Fibroblast of pulmonary artery (primary cell): ENCODE measurements at regions not wholly inside any gene's neighbourhood (a gene's known extent, or its start where the extent isn't known, plus 50 kb on each side); places are given as distances from the start of the nearest gene placed in this dataset.
"Not testable (repeated sequence)": the region's sequence is repeated elsewhere in the genome, so short reads cannot be mapped to it uniquely, and the experiment has no call there.

Experiments used
- DNase-seq: peaks from one replicate; pipeline ENCODE4 v3.0.0-alpha.2; 2010; ENCODE audit warnings: low read depth
- H3K4me3 ChIP-seq: replicated peaks from 2 replicates; pipeline ENCODE4 v1.5.1; 2011; ENCODE audit warnings: low read depth, mild to moderate bottlenecking, control low read depth, low read length, moderate library complexity
- CTCF ChIP-seq: IDR thresholded peaks from 2 replicates; pipeline ENCODE4 v1.5.1; 2011; ENCODE audit warnings: mild to moderate bottlenecking, control low read depth, low read length, inconsistent platforms; ENCODE audit errors: missing control alignments

- H3K4me3 ChIP-seq: no peak overlapping the region
- DNase-seq: no peak
- no peak for TF ChIP-seq CTCF
Observed at GRCh38 chr4:36609661-36610060, 328.2 kb downstream of the DTHD1 start.

- no peak for DNase-seq
- no peak for TF ChIP-seq CTCF
- H3K4me3 ChIP-seq: no peak overlapping the region
Observed at GRCh38 chr4:36610628-36611027, 329.2 kb downstream of the DTHD1 start.

- DNase-seq, H3K4me3 ChIP-seq: not testable (repeated sequence)
Observed at GRCh38 chr4:36613142-36613541, 331.7 kb downstream of the DTHD1 start.

GRCh38 chr4:36614011-36614410 lies 332.6 kb downstream of the DTHD1 start:
- no peak for TF ChIP-seq CTCF
- no peak for DNase-seq
- no peak overlapping the region for H3K4me3 ChIP-seq

GRCh38 chr4:36618102-36618501 lies 336.7 kb downstream of the DTHD1 start:
- no peak for TF ChIP-seq CTCF
- no peak overlapping the region for H3K4me3 ChIP-seq
- DNase-seq: no peak

GRCh38 chr4:36624030-36624429 lies 342.6 kb downstream of the DTHD1 start:
- H3K4me3 ChIP-seq: no peak overlapping the region
- no peak for DNase-seq
- no peak for TF ChIP-seq CTCF

- no peak for DNase-seq
- no peak for TF ChIP-seq CTCF
Observed at GRCh38 chr4:36638273-36638811, 356.9 kb downstream of the DTHD1 start.

More at GRCh38 chr4:36638273-36638811, 356.9 kb downstream of the DTHD1 start:
- H3K4me3 ChIP-seq: no peak overlapping the region
